ENCODE measurements at regions not wholly inside any gene's neighbourhood (a gene's known extent, or its start where the extent isn't known, plus 50 kb on each side); places are given as distances from the start of the nearest gene placed in this dataset.
A peak's percentile ranks its signal among the peaks of the same experiment; 100 is the strongest.
"Not testable (repeated sequence)": the region's sequence is repeated elsewhere in the genome, so short reads cannot be mapped to it uniquely, and the experiment has no call there.

GRCh38 chr10:85137253-85137652 lies 808.9 kb downstream of the CCSER2 start:
- DNase-seq, result no peak

GRCh38 chr10:85138046-85138445 lies 809.7 kb downstream of the CCSER2 start:
- DNase-seq, result no peak

GRCh38 chr10:85139124-85139523 lies 810.7 kb downstream of the CCSER2 start:
- peak in 1 of 51 donors; percentile 0 for DNase-seq

- DNase-seq, result not testable (repeated sequence)
Measured at GRCh38 chr10:85141520-85141919, 813.1 kb downstream of the CCSER2 start.

GRCh38 chr10:85145966-85146365 lies 817.6 kb downstream of the CCSER2 start:
- DNase-seq, result no peak

- no peak for DNase-seq
Measured at GRCh38 chr10:85147346-85148250, 819.2 kb downstream of the CCSER2 start.

GRCh38 chr10:85148693-85149640 lies 820.6 kb downstream of the CCSER2 start:
- no peak for DNase-seq

- DNase-seq, result no peak
Measured at GRCh38 chr10:85149766-85150165, 821.4 kb downstream of the CCSER2 start.

GRCh38 chr10:85151506-85151905 lies 823.1 kb downstream of the CCSER2 start:
- no peak for DNase-seq

- DNase-seq, result no peak
Measured at GRCh38 chr10:85152496-85152895, 824.1 kb downstream of the CCSER2 start.

GRCh38 chr10:85152911-85153310 lies 824.5 kb downstream of the CCSER2 start:
- DNase-seq, result no peak

GRCh38 chr10:85157206-85157605 lies 828.8 kb downstream of the CCSER2 start:
- no peak for DNase-seq

GRCh38 chr10:85168243-85168642 lies 839.9 kb downstream of the CCSER2 start:
- no peak for DNase-seq

GRCh38 chr10:85170026-85170425 lies 841.6 kb downstream of the CCSER2 start:
- DNase-seq, result no peak

- no peak for DNase-seq
Measured at GRCh38 chr10:85175635-85176034, 847.2 kb downstream of the CCSER2 start.

GRCh38 chr10:85177767-85178166 lies 849.4 kb downstream of the CCSER2 start:
- DNase-seq, result no peak

GRCh38 chr10:85187047-85187446 lies 858.7 kb downstream of the CCSER2 start:
- no peak for DNase-seq

- no peak for DNase-seq
Measured at GRCh38 chr10:85188770-85189484, 860.5 kb downstream of the CCSER2 start.

GRCh38 chr10:85193796-85194195 lies 865.4 kb downstream of the CCSER2 start:
- no peak for DNase-seq

GRCh38 chr10:85194706-85195105 lies 866.3 kb downstream of the CCSER2 start:
- DNase-seq, result no peak

GRCh38 chr10:85195596-85195995 lies 867.2 kb downstream of the CCSER2 start:
- no peak for DNase-seq

GRCh38 chr10:85204814-85205213 lies 876.4 kb downstream of the CCSER2 start:
- no peak for DNase-seq

Data from hypothalamus (tissue), 51 donors.